Activated T-helper 9 cell treated with anti-CD3 and anti-CD28 coated beads, Interleukin-2, amount 50 U/mL, for 16 hours (primary cell): ENCODE measurements at regions not wholly inside any gene's neighbourhood (a gene's known extent, or its start where the extent isn't known, plus 50 kb on each side); places are given as distances from the start of the nearest gene placed in this dataset.

ENCODE experiments used
- DNase-seq: peaks from one replicate; pipeline ENCODE4 v3.0.0-alpha.2; 2020; ENCODE audit warnings: low read depth

GRCh38 chr12:91240386-91241095, 57.9 kb upstream of the DCN start:
- no peak for DNase-seq

GRCh38 chr12:91239481-91239880, 56.9 kb upstream of the DCN start:
- no peak for DNase-seq
